Mesothelial cell of epicardium (in vitro differentiated cells): ENCODE measurements at regions not wholly inside any gene's neighbourhood (a gene's known extent, or its start where the extent isn't known, plus 50 kb on each side); places are given as distances from the start of the nearest gene placed in this dataset.

ENCODE experiments used
- DNase-seq, 2 experiments: peaks; one replicate each; pipeline ENCODE4 v3.0.0; 2021; ENCODE audit warnings: low spot score in 2 of 2; ENCODE audit not compliant: unreplicated experiment in 2 of 2
- H3K27ac Mint-ChIP-seq: 2 replicates; pipeline ENCODE4 v1.8.0; 2021; ENCODE audit warnings: mixed read lengths
- H3K27me3 Mint-ChIP-seq: 2 replicates; pipeline ENCODE4 v1.8.0; 2021; ENCODE audit warnings: low read depth, mixed read lengths
- H3K36me3 Mint-ChIP-seq: 2 replicates; pipeline ENCODE4 v1.8.0; 2021; ENCODE audit warnings: mixed read lengths
- H3K4me1 Mint-ChIP-seq: 2 replicates; pipeline ENCODE4 v1.8.0; 2021; ENCODE audit warnings: mixed read lengths
- H3K4me3 Mint-ChIP-seq: 2 replicates; pipeline ENCODE4 v1.8.0; 2021; ENCODE audit warnings: mild to moderate bottlenecking, moderate library complexity, mixed read lengths
- H3K9me3 Mint-ChIP-seq: 2 replicates; pipeline ENCODE4 v1.8.0; 2021; ENCODE audit warnings: mixed read lengths
- TF ChIP-seq, protein P1 (sequence below): fragments of 200-600 bp; sonication (generic); IDR thresholded peaks from one replicate; pipeline ENCODE4 v1.5.0; 2021; ENCODE audit warnings: antibody characterized with exemption; ENCODE audit not compliant: unreplicated experiment

DNA sequence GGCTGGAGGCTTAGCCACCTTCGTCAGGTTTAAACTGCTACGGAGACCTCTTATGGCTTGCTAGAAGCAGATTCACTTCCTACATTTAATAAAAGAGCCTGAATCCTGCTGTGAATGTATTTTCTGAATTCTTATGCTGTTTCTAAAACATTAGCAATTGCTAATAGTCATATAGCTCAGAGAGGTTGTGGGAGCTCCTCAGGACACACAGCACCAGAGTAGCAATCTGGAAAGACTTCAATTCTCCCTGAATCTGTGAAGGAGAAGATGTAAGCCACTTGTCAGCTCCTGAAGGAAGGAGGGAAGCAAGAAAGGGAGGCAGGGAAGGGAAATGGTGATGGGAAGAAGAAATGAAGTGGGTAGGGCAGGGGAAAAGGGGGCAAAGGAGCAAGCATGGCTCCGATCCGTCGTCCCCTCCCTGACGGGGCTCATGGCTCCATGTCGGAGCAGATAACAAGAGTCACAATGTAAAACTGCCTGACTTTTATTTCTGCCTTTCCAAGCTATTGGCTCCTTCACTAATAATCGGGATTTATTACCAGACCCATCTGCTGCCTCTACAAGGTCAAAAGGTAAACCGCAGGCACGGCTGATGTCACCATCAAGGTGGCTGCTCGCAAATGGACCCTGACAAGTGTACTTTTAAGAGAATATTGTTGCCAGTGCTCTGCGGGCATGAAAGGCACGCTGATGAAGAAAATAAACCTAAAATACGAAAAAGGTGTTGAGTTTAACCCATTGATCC is 656.0 kb upstream of the SALL3 start:
- no peaks in the 10 kb centered on the region for H3K9me3 Mint-ChIP-seq
- H3K4me3 Mint-ChIP-seq = no peak overlapping the region
- TF ChIP-seq, protein P1, sequence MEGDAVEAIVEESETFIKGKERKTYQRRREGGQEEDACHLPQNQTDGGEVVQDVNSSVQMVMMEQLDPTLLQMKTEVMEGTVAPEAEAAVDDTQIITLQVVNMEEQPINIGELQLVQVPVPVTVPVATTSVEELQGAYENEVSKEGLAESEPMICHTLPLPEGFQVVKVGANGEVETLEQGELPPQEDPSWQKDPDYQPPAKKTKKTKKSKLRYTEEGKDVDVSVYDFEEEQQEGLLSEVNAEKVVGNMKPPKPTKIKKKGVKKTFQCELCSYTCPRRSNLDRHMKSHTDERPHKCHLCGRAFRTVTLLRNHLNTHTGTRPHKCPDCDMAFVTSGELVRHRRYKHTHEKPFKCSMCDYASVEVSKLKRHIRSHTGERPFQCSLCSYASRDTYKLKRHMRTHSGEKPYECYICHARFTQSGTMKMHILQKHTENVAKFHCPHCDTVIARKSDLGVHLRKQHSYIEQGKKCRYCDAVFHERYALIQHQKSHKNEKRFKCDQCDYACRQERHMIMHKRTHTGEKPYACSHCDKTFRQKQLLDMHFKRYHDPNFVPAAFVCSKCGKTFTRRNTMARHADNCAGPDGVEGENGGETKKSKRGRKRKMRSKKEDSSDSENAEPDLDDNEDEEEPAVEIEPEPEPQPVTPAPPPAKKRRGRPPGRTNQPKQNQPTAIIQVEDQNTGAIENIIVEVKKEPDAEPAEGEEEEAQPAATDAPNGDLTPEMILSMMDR = no peak

DNA sequence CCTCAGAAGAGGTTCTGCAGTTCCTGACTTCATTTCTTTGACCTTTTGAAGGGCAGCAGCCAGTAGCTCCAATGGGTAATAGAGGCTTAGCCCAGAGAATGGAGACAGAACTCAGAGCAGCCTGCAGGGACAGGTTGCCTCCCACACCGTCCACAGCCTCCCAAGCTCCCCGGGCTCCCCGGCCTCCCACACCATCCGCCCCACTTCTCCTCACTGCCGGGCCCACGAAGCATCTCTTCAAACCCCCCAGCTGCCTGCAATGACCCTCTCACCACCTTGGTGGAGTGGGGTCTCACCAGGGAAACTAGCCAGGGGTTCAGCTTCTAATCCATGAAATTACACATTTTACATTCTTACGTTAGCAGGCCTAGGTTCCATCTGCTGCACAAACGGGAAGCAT is 652.0 kb upstream of the SALL3 start:
- DNase-seq = no peak
- TF ChIP-seq, protein P1 = no peak
- Mint-ChIP-seq H3K9me3 (no peaks in the 10 kb centered on the region), H3K36me3 (no peaks in the 10 kb centered on the region), H3K4me1 (no peaks in the 10 kb centered on the region), H3K27ac (no peak overlapping the region), H3K27me3 (peaks cover 7% of the 10 kb centered on the region), H3K4me3 (no peak overlapping the region)

More for the DNA sequence above, 656.0 kb upstream of the SALL3 start:
- Mint-ChIP-seq H3K27ac (no peak overlapping the region), H3K36me3 (no peaks in the 10 kb centered on the region), H3K4me1 (no peaks in the 10 kb centered on the region), H3K27me3 (peaks cover 24% of the 10 kb centered on the region)
- no peak for DNase-seq

DNA sequence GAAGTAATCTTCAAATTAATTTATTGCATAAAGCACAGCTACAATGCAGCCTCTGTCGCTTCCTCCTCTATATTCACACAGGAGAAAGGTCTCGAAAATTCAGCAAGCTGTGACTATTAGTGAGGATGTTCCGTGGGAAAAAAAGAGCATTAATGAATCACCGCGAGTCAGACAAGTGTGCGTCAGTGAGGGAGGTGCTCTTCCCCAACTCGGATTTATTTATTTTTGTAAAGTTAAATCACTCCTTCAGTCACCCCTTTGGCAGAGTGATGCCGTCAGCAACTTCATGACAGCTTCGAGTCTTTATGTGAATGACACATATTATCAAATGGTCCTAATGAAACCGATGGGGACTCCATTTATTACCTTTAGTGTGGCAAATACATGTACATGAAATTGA is 648.9 kb upstream of the SALL3 start:
- H3K9me3 Mint-ChIP-seq = no peaks in the 10 kb centered on the region
- no peak overlapping the region for H3K27ac Mint-ChIP-seq
- peaks cover 19% of the 10 kb centered on the region for H3K27me3 Mint-ChIP-seq

DNA sequence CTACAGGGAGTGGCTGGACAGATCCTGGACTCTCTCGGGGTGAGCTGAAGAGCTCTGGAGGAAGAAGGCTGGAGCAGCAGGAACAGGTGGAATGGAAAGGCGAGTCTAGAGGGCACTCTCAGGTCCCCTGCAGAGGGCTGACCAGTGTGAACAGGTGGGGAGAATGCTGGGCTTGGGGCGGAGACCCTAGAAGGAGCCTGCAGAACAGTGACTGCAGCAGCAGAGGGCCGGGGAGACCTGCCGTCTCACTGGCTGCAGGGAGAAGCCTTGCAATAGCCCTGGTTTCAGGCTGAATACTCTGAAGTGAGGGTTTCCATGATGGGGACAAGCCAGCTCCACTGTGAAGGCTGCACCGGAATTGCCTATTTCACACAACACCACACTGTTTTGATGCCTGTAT is 626.7 kb upstream of the SALL3 start:
- TF ChIP-seq, protein P1 = no peak
- H3K27me3 Mint-ChIP-seq = peaks cover 21% of the 10 kb centered on the region
- no peaks in the 10 kb centered on the region for H3K9me3 Mint-ChIP-seq
- H3K4me1 Mint-ChIP-seq = no peaks in the 10 kb centered on the region
- H3K27ac Mint-ChIP-seq = no peak overlapping the region
- no peaks in the 10 kb centered on the region for H3K36me3 Mint-ChIP-seq
- DNase-seq = no peak
- no peak overlapping the region for H3K4me3 Mint-ChIP-seq

More for the DNA sequence above, 648.9 kb upstream of the SALL3 start:
- TF ChIP-seq, protein P1 = no peak
- DNase-seq = no peak
- no peaks in the 10 kb centered on the region for H3K4me1 Mint-ChIP-seq
- H3K36me3 Mint-ChIP-seq = no peaks in the 10 kb centered on the region
- H3K4me3 Mint-ChIP-seq = no peak overlapping the region

DNA sequence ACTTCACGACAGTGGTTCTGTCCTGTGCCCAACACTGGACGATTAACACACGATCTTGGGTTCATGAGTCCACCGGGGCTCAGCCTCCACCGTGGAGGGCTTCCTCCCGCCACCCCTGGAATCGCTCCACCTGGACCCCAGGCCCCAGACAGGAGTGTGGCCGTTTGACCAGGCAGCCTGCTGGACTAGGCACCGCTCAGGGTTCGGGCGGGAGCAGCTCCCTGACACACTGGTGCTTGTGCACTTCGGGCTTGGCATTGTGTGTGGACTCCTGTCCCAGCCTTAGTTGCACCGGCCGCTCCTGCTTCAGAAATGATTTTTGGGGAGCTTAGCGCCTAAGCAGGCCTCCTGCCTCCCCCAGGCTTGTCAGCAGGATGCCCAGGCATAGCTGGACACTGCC is 617.4 kb upstream of the SALL3 start:
- Mint-ChIP-seq H3K4me3 (no peak overlapping the region), H3K27ac (no peak overlapping the region), H3K9me3 (peaks cover 5% of the 10 kb centered on the region), H3K36me3 (no peaks in the 10 kb centered on the region), H3K27me3 (peaks cover 24% of the 10 kb centered on the region), H3K4me1 (no peaks in the 10 kb centered on the region)
- no peak for DNase-seq
- TF ChIP-seq, protein P1 = no peak
